ENCODE measurements at regions not wholly inside any gene's neighbourhood (a gene's known extent, or its start where the extent isn't known, plus 50 kb on each side); places are given as distances from the start of the nearest gene placed in this dataset.
A peak's percentile ranks its signal among the peaks of the same experiment; 100 is the strongest.

DNA sequence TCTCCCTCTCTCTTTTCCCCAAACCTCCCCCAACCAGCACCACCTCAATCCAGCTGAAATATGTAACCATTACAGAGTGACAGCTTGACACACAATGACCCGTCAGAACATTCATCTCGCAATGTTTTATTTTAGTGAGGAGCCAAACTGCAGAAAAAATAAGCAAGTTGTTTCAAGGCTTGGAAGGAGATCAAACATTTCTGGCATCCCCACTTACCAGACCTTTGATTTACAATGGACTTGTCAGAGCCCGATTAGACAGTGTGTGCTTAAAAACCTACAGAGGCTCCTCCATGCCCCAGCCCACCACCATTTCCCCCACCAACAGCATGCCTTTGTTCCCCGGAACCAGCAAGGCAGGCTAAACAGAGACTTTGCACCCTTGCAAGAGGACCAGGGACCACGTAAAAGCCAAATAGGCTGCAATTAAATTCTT lies 382.8 kb upstream of the ZNF507 start (continued):
- TF ChIP-seq, protein P1, sequence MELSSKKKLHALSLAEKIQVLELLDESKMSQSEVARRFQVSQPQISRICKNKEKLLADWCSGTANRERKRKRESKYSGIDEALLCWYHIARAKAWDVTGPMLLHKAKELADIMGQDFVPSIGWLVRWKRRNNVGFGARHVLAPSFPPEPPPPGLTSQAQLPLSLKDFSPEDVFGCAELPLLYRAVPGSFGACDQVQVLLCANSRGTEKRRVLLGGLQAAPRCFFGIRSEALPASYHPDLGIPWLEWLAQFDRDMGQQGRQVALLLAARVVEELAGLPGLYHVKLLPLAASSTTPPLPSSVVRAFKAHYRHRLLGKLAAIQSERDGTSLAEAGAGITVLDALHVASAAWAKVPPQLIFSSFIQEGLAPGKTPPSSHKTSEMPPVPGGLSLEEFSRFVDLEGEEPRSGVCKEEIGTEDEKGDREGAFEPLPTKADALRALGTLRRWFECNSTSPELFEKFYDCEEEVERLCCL (CRISPR knock-in tag; IDR thresholded peaks at IDR 0.05; ENCODE audit: borderline replicate concordance): no peak
- TF ChIP-seq SOX13 (IDR thresholded peaks at IDR 0.05) (no peak), SOX13 (CRISPR knock-in tag; conservative IDR thresholded peaks at IDR 0.05 in 1 of 2, IDR thresholded peaks at IDR 0.05 in 1 of 2) (peak in 1 of 2 experiments; percentile 56; a peak in 2 of 4 replicates), EEA1 (CRISPR knock-in tag; IDR thresholded peaks at IDR 0.05; ENCODE audit: borderline replicate concordance) (no peak), SRY (CRISPR knock-in tag; IDR thresholded peaks at IDR 0.05) (no peak)

GRCh38 chr19:31963746-31964145 lies 381.7 kb upstream of the ZNF507 start:
- no peaks in the 10 kb centered on the region for H4K20me1 ChIP-seq (ENCODE audit: insufficient read depth, low read length)
- WGBS (ENCODE audit: low lambda C conversion rate): 82% methylated on average over 4 of the region's 4 CpGs
- no peak for ATAC-seq
- no peaks in the 10 kb centered on the region for H3K79me2 ChIP-seq (ENCODE audit: insufficient read depth, low read length)
- no peak overlapping the region for H3K4me2 ChIP-seq (ENCODE audit: low read depth, low read length)
- no peak for FAIRE-seq
- no peaks in the 10 kb centered on the region for H3K36me3 ChIP-seq (replicated peaks in 1 of 2; ENCODE audit: control insufficient read depth in 1 of 2, insufficient read depth in 2 of 2, low read length in 2 of 2)
- TF ChIP-seq RBAK (CRISPR knock-in tag; IDR thresholded peaks at IDR 0.05) (no peak), TBP (CRISPR knock-in tag; IDR thresholded peaks at IDR 0.05) (no peak), GFI1 (CRISPR knock-in tag; IDR thresholded peaks at IDR 0.05; ENCODE audit: borderline replicate concordance) (no peak), HNRNPH1 (optimal IDR thresholded peaks at IDR 0.05; ENCODE audit: low read depth, low read length) (no peak), RAD21 (CRISPR knock-in tag; IDR thresholded peaks at IDR 0.05) (no peak), BORCS8-MEF2B (CRISPR knock-in tag; IDR thresholded peaks at IDR 0.05) (no peak), ZNF292 (CRISPR knock-in tag; IDR thresholded peaks at IDR 0.05; ENCODE audit: borderline replicate concordance, low read depth) (no peak), SRY (CRISPR knock-in tag; IDR thresholded peaks at IDR 0.05) (no peak), EEA1 (CRISPR knock-in tag; IDR thresholded peaks at IDR 0.05; ENCODE audit: borderline replicate concordance) (no peak)
- TF ChIP-seq, protein P2, sequence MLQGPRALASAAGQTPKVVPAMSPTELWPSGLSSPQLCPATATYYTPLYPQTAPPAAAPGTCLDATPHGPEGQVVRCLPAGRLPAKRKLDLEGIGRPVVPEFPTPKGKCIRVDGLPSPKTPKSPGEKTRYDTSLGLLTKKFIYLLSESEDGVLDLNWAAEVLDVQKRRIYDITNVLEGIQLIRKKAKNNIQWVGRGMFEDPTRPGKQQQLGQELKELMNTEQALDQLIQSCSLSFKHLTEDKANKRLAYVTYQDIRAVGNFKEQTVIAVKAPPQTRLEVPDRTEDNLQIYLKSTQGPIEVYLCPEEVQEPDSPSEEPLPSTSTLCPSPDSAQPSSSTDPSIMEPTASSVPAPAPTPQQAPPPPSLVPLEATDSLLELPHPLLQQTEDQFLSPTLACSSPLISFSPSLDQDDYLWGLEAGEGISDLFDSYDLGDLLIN (CRISPR knock-in tag; IDR thresholded peaks at IDR 0.05; ENCODE audit: borderline replicate concordance): no peak
- TF ChIP-seq, protein P3, sequence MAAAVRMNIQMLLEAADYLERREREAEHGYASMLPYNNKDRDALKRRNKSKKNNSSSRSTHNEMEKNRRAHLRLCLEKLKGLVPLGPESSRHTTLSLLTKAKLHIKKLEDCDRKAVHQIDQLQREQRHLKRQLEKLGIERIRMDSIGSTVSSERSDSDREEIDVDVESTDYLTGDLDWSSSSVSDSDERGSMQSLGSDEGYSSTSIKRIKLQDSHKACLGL (CRISPR knock-in tag; IDR thresholded peaks at IDR 0.05): no peak
- intact Hi-C loops (cut with micrococcal nuclease; ENCODE audit: unreplicated experiment): no loop called here
- H2AFZ ChIP-seq (ENCODE audit: low read length): no peak overlapping the region
- peaks cover 45% of the 10 kb centered on the region for H3K4me1 ChIP-seq (ENCODE audit: insufficient read depth, low read length)
- no peak for DNase-seq (ENCODE audit: low spot score)
- H3K9me3 ChIP-seq (ENCODE audit: low read length): peaks cover 92% of the 10 kb centered on the region
- ChIA-PET CTCF (ENCODE audit: low intra/inter-chr PET ratio, low total read pairs) (no interaction called here), POLR2A (no interaction called here)
- no peak overlapping the region for H3K27ac ChIP-seq (ENCODE audit: extremely low read length, insufficient read depth, low read length)
- no peak overlapping the region for H3K9ac ChIP-seq (ENCODE audit: insufficient read depth, low read depth, low read length)
- in situ Hi-C loops (cut with HindIII; ENCODE audit: extremely low pct_ligation_motif_present, low pct_unique_long_range_greater_than_20kb): no loop called here
- H3K27me3 ChIP-seq (ENCODE audit: control insufficient read depth in 1 of 2, insufficient read depth in 2 of 2, low read length in 2 of 2): no peaks in the 10 kb centered on the region
- no peak overlapping the region for H3K4me3 ChIP-seq (replicated peaks in 1 of 3; ENCODE audit: insufficient read depth in 1 of 3, low read depth in 2 of 3, low read length in 3 of 3)
- BruUV-seq (replicated peaks): no TSS peak

Data from HepG2 (cell line).